Breast epithelium (tissue), 3 donors: ENCODE measurements at regions not wholly inside any gene's neighbourhood (a gene's known extent, or its start where the extent isn't known, plus 50 kb on each side); places are given as distances from the start of the nearest gene placed in this dataset.

ENCODE experiments used
- POLR2A ChIP-seq: fragments of 450-650 bp; IDR thresholded peaks from one replicate; pipeline ENCODE4 v1.6.1; 2016; ENCODE audit warnings: antibody characterized with exemption, mild to moderate bottlenecking, moderate library complexity
- POLR2AphosphoS5 ChIP-seq, 3 donors: sonication (generic); formaldehyde crosslinking; IDR thresholded peaks; one replicate each; pipeline ENCODE4 v1.6.1; 2017; ENCODE audit warnings: antibody characterized with exemption in 3 of 3
- TF ChIP-seq, protein P1 (sequence below), 3 donors: fragments of 450-650 bp; IDR thresholded peaks; one replicate each; pipeline ENCODE4 v1.5.1; 2016 to 2017; ENCODE audit warnings: antibody characterized with exemption in 3 of 3, mild to moderate bottlenecking in 3 of 3, moderate library complexity in 3 of 3

DNA sequence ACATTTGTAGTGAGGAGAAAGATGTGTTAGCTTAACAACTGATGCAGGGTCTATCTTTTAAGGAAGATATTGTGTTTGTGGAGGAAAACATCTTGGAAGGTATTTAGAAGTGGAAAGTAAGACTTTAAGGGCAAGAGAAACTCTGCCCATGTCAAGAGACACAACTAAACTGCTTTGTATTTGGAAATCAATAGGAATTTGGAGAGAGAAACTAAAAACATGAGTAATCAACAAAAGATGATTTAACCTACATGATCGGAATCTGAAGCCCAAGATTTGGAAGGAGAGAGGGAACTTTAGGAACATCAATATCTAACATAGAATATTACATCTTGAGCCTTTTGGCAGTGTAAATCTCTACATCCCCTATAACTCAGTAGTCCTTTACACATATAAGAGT lies 184.2 kb upstream of the COL3A1 start:
- TF ChIP-seq POLR2A (no peak), POLR2AphosphoS5 (IDR thresholded peaks at IDR 0.05) (no peak)
- TF ChIP-seq, protein P1, sequence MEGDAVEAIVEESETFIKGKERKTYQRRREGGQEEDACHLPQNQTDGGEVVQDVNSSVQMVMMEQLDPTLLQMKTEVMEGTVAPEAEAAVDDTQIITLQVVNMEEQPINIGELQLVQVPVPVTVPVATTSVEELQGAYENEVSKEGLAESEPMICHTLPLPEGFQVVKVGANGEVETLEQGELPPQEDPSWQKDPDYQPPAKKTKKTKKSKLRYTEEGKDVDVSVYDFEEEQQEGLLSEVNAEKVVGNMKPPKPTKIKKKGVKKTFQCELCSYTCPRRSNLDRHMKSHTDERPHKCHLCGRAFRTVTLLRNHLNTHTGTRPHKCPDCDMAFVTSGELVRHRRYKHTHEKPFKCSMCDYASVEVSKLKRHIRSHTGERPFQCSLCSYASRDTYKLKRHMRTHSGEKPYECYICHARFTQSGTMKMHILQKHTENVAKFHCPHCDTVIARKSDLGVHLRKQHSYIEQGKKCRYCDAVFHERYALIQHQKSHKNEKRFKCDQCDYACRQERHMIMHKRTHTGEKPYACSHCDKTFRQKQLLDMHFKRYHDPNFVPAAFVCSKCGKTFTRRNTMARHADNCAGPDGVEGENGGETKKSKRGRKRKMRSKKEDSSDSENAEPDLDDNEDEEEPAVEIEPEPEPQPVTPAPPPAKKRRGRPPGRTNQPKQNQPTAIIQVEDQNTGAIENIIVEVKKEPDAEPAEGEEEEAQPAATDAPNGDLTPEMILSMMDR (IDR thresholded peaks at IDR 0.05), result no peak
